ENCODE measurements at regions not wholly inside any gene's neighbourhood (a gene's known extent, or its start where the extent isn't known, plus 50 kb on each side); places are given as distances from the start of the nearest gene placed in this dataset.
A peak's percentile ranks its signal among the peaks of the same experiment; 100 is the strongest.

DNA sequence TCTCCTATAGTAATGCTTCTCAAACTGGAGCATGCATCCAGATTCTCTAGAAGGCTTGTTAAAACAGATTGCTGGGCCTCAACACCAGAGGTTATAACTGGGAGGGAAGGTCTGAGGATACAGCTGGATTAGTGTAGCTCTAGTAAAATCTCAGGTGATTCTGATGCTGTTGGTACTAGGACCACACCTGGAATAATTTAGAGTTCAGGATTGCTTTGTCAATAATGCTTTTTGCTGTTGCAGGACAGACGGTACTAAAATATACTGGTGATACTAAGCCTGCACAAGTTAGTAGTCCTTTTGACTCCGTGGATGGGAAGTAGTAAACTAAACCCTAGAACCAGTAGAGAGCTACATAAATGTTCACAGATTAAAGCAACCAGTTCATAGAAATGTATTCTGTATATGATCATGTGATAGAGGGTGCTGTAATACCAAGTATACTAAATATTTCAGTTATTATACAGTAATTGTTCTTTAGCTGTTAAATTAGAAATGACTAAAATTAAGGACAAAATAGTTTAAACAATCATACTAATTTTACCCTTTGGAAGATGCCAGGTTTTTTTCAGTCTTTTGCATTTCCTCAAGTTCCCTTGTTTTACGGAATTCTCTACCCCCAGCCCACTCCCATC lies 258.2 kb upstream of the STARD13 start:
- no peaks in the 10 kb centered on the region for H3K27me3 Mint-ChIP-seq (ENCODE audit: low read depth, unreplicated experiment)
- Histone ChIP-seq H3K9ac (ENCODE audit: low read length) (peak overlapping the region; percentile 95), H3K79me2 (ENCODE audit: insufficient read depth, low read length) (no peaks in the 10 kb centered on the region), H3K36me3 (ENCODE audit: insufficient read depth, low read length) (no peaks in the 10 kb centered on the region), H2AFZ (ENCODE audit: low read depth, low read length) (no peak overlapping the region), H3K27me3 (ENCODE audit: insufficient read depth, low read length) (no peaks in the 10 kb centered on the region), H4K20me1 (ENCODE audit: insufficient read depth, low read length) (no peaks in the 10 kb centered on the region), H3K4me1 (ENCODE audit: insufficient read depth, low read length) (peaks cover 19% of the 10 kb centered on the region), H3K4me3 (ENCODE audit: insufficient read depth, low read depth, low read length) (no peak overlapping the region), H3K4me2 (ENCODE audit: low read length) (peak overlapping the region; percentile 93), H3K9me3 (ENCODE audit: insufficient read depth, low read depth, low read length) (no peaks in the 10 kb centered on the region), H3K27ac (ENCODE audit: low read depth, low read length) (peak overlapping the region; percentile 99)
- peaks cover 15% of the 10 kb centered on the region for H3K4me1 Mint-ChIP-seq (ENCODE audit: low read depth, unreplicated experiment)
- no peak for TF ChIP-seq EZH2 (IDR thresholded peaks at IDR 0.05; ENCODE audit: insufficient read depth, low read length)
- TF ChIP-seq, protein P1, sequence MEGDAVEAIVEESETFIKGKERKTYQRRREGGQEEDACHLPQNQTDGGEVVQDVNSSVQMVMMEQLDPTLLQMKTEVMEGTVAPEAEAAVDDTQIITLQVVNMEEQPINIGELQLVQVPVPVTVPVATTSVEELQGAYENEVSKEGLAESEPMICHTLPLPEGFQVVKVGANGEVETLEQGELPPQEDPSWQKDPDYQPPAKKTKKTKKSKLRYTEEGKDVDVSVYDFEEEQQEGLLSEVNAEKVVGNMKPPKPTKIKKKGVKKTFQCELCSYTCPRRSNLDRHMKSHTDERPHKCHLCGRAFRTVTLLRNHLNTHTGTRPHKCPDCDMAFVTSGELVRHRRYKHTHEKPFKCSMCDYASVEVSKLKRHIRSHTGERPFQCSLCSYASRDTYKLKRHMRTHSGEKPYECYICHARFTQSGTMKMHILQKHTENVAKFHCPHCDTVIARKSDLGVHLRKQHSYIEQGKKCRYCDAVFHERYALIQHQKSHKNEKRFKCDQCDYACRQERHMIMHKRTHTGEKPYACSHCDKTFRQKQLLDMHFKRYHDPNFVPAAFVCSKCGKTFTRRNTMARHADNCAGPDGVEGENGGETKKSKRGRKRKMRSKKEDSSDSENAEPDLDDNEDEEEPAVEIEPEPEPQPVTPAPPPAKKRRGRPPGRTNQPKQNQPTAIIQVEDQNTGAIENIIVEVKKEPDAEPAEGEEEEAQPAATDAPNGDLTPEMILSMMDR (IDR thresholded peaks at IDR 0.05; ENCODE audit: insufficient read depth, low read depth, low read length): no peak
- FAIRE-seq (peak; percentile 43), DNase-seq (ENCODE audit: low read depth) (no peak)
- no peaks in the 10 kb centered on the region for H3K9me3 Mint-ChIP-seq (ENCODE audit: unreplicated experiment)
- H3K4me3 Mint-ChIP-seq (ENCODE audit: unreplicated experiment): peak overlapping the region; percentile 90
- H3K27ac Mint-ChIP-seq (ENCODE audit: unreplicated experiment): peak overlapping the region; percentile 99
- no peaks in the 10 kb centered on the region for H3K36me3 Mint-ChIP-seq (ENCODE audit: low read depth, unreplicated experiment)

DNA sequence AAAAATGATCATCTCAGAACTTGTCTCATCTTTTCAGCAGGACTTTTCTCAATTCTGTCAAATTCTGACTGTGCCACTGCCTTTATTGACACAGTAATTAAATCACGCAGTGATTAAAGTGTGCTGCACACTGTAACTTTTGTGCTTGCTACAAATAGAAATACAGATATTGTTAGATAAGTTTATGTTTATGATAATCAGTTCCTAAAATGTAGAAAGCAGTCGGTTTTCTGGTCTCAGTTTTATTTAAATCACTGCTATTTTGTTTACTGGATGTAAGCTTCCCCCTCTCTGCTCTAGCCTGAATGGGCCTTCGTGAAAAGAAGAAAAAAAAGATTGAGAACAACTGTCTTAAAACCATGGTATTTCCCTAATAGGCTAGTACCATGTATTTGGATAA lies 258.8 kb upstream of the STARD13 start:
- H3K36me3 ChIP-seq (ENCODE audit: insufficient read depth, low read length): no peaks in the 10 kb centered on the region
- H3K4me1 ChIP-seq (ENCODE audit: insufficient read depth, low read length): peaks cover 19% of the 10 kb centered on the region
- no peaks in the 10 kb centered on the region for H3K27me3 ChIP-seq (ENCODE audit: insufficient read depth, low read length)
- no peak overlapping the region for H3K4me3 ChIP-seq (ENCODE audit: insufficient read depth, low read depth, low read length)
- TF ChIP-seq EZH2 (IDR thresholded peaks at IDR 0.05; ENCODE audit: insufficient read depth, low read length): no peak
- TF ChIP-seq, protein P1 (IDR thresholded peaks at IDR 0.05; ENCODE audit: insufficient read depth, low read depth, low read length): no peak
- FAIRE-seq: no peak
- no peak overlapping the region for H3K27ac ChIP-seq (ENCODE audit: low read depth, low read length)
- H3K9ac ChIP-seq (ENCODE audit: low read length): no peak overlapping the region
- Mint-ChIP-seq H3K4me1 (ENCODE audit: low read depth, unreplicated experiment) (peaks cover 15% of the 10 kb centered on the region), H3K4me3 (ENCODE audit: unreplicated experiment) (no peak overlapping the region), H3K27me3 (ENCODE audit: low read depth, unreplicated experiment) (no peaks in the 10 kb centered on the region), H3K27ac (ENCODE audit: unreplicated experiment) (no peak overlapping the region), H3K9me3 (ENCODE audit: unreplicated experiment) (no peaks in the 10 kb centered on the region), H3K36me3 (ENCODE audit: low read depth, unreplicated experiment) (no peaks in the 10 kb centered on the region)
- no peak overlapping the region for H2AFZ ChIP-seq (ENCODE audit: low read depth, low read length)
- no peak overlapping the region for H3K4me2 ChIP-seq (ENCODE audit: low read length)
- H3K9me3 ChIP-seq (ENCODE audit: insufficient read depth, low read depth, low read length): no peaks in the 10 kb centered on the region
- H3K79me2 ChIP-seq (ENCODE audit: insufficient read depth, low read length): no peaks in the 10 kb centered on the region
- no peak for DNase-seq (ENCODE audit: low read depth)
- H4K20me1 ChIP-seq (ENCODE audit: insufficient read depth, low read length): no peaks in the 10 kb centered on the region

DNA sequence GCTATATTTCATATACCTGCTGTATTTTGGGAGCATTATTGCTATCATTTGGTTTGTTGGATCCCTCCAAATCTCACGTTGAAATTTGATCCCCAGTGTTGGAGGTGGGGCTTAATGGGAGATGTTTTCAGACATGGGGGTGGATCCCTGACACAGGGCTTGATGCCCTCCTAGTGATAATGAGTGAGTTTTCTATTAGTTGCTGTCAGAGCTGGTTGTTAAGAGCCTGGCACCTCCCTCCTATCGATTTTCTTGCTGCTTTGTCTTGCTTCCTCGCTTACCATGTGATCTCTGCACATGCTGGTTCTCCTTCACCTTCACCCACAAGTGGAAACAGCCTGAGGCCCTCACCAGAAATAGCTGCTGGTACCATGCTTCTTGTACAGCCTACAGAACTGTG lies 259.9 kb upstream of the STARD13 start:
- Mint-ChIP-seq H3K27ac (ENCODE audit: unreplicated experiment) (no peak overlapping the region), H3K4me3 (ENCODE audit: unreplicated experiment) (no peak overlapping the region), H3K27me3 (ENCODE audit: low read depth, unreplicated experiment) (no peaks in the 10 kb centered on the region), H3K9me3 (ENCODE audit: unreplicated experiment) (no peaks in the 10 kb centered on the region), H3K36me3 (ENCODE audit: low read depth, unreplicated experiment) (no peaks in the 10 kb centered on the region), H3K4me1 (ENCODE audit: low read depth, unreplicated experiment) (peaks cover 15% of the 10 kb centered on the region)
- Histone ChIP-seq H3K27ac (ENCODE audit: low read depth, low read length) (no peak overlapping the region), H3K4me2 (ENCODE audit: low read length) (no peak overlapping the region), H2AFZ (ENCODE audit: low read depth, low read length) (no peak overlapping the region), H3K27me3 (ENCODE audit: insufficient read depth, low read length) (no peaks in the 10 kb centered on the region), H3K9me3 (ENCODE audit: insufficient read depth, low read depth, low read length) (no peaks in the 10 kb centered on the region), H3K4me3 (ENCODE audit: insufficient read depth, low read depth, low read length) (no peak overlapping the region), H3K4me1 (ENCODE audit: insufficient read depth, low read length) (peaks cover 19% of the 10 kb centered on the region), H3K36me3 (ENCODE audit: insufficient read depth, low read length) (no peaks in the 10 kb centered on the region), H3K9ac (ENCODE audit: low read length) (no peak overlapping the region), H4K20me1 (ENCODE audit: insufficient read depth, low read length) (no peaks in the 10 kb centered on the region), H3K79me2 (ENCODE audit: insufficient read depth, low read length) (no peaks in the 10 kb centered on the region)
- TF ChIP-seq, protein P1 (IDR thresholded peaks at IDR 0.05; ENCODE audit: insufficient read depth, low read depth, low read length): no peak
- TF ChIP-seq EZH2 (IDR thresholded peaks at IDR 0.05; ENCODE audit: insufficient read depth, low read length): no peak
- FAIRE-seq: no peak
- no peak for DNase-seq (ENCODE audit: low read depth)
